ENCODE measurements at regions not wholly inside any gene's neighbourhood (a gene's known extent, or its start where the extent isn't known, plus 50 kb on each side); places are given as distances from the start of the nearest gene placed in this dataset.

- Histone ChIP-seq H4K20me1 (ENCODE audit: insufficient read depth) (no peaks in the 10 kb centered on the region), H3K79me2 (ENCODE audit: insufficient read depth) (no peaks in the 10 kb centered on the region), H3K9me3 (no peaks in the 10 kb centered on the region), H3K36me3 (replicated peaks in 1 of 2; ENCODE audit: control insufficient read depth in 1 of 2, insufficient read depth in 2 of 2, low read length in 1 of 2) (no peaks in the 10 kb centered on the region), H3K9me2 (no peaks in the 10 kb centered on the region), H3K4me3 (ENCODE audit: low read depth in 2 of 2, low read length in 1 of 2) (no peak overlapping the region), H3F3A (replicated peaks; ENCODE audit: insufficient read depth) (no peaks in the 10 kb centered on the region), H2AFZ (ENCODE audit: low read depth) (no peak overlapping the region), H3K9ac (no peak overlapping the region), H3K27me3 (ENCODE audit: insufficient read depth) (no peaks in the 10 kb centered on the region), H3K27ac (ENCODE audit: low read depth in 2 of 2, low read length in 1 of 2) (no peak overlapping the region), H3K4me2 (no peak overlapping the region), H3K4me1 (ENCODE audit: control insufficient read depth in 1 of 2, insufficient read depth in 2 of 2, low read depth in 1 of 2, low read length in 1 of 2) (peaks cover 0 to 2% of the 10 kb centered on the region in 2 experiments; a peak in 1 of 4 replicates)
- TF ChIP-seq EZH2phosphoT487 (IDR thresholded peaks at IDR 0.05; ENCODE audit: borderline replicate concordance, low read depth) (no peak), ELF1 (IDR thresholded peaks at IDR 0.05) (no peak), YY1 (IDR thresholded peaks at IDR 0.05; ENCODE audit: low read depth) (no peak)
- ChIA-PET CTCF (no interaction called here), POLR2A (no interaction called here)
- 29% methylated on average over 24 of the region's 24 CpGs for WGBS (ENCODE audit: low lambda C conversion rate)
- no peak for DNase-seq
Measured at GRCh38 chr2:363824-364470, 76.1 kb upstream of the ALKAL2 start.

GRCh38 chr2:362924-363323 is 75.0 kb upstream of the ALKAL2 start:
- H3K9me2 ChIP-seq: no peaks in the 10 kb centered on the region
- H3F3A ChIP-seq (replicated peaks; ENCODE audit: insufficient read depth): no peaks in the 10 kb centered on the region
- POLR2A ChIA-PET: no interaction called here
- H3K27ac ChIP-seq (ENCODE audit: low read depth in 2 of 2, low read length in 1 of 2): no peak overlapping the region
- H3K27me3 ChIP-seq (ENCODE audit: insufficient read depth): no peaks in the 10 kb centered on the region
- CTCF ChIA-PET: no interaction called here
- no peaks in the 10 kb centered on the region for H3K79me2 ChIP-seq (ENCODE audit: insufficient read depth)
- H3K9me3 ChIP-seq: no peaks in the 10 kb centered on the region
- no peak overlapping the region for H3K4me3 ChIP-seq (ENCODE audit: low read depth in 2 of 2, low read length in 1 of 2)
- H3K9ac ChIP-seq: no peak overlapping the region
- no peaks in the 10 kb centered on the region for H3K36me3 ChIP-seq (replicated peaks in 1 of 2; ENCODE audit: control insufficient read depth in 1 of 2, insufficient read depth in 2 of 2, low read length in 1 of 2)
- H4K20me1 ChIP-seq (ENCODE audit: insufficient read depth): no peaks in the 10 kb centered on the region
- no peak for DNase-seq
- 59% methylated on average over 5 of the region's 5 CpGs for WGBS (ENCODE audit: low lambda C conversion rate)
- TF ChIP-seq RAD21 (IDR thresholded peaks at IDR 0.05; ENCODE audit: low read length) (no peak), TEAD4 (IDR thresholded peaks at IDR 0.05; ENCODE audit: borderline replicate concordance, insufficient read depth) (no peak), MXI1 (IDR thresholded peaks at IDR 0.05; ENCODE audit: low read depth, low read length) (no peak), TCF12 (IDR thresholded peaks at IDR 0.05) (no peak), EP300 (IDR thresholded peaks at IDR 0.05; ENCODE audit: borderline replicate concordance in 1 of 2, low read depth in 1 of 2, low read length in 1 of 2) (no peak), TAF1 (IDR thresholded peaks at IDR 0.05; ENCODE audit: borderline replicate concordance, low read depth, low read length) (no peak), RXRA (IDR thresholded peaks at IDR 0.05; ENCODE audit: borderline replicate concordance, low read depth) (no peak), YY1 (IDR thresholded peaks at IDR 0.05; ENCODE audit: low read depth) (no peak), CTCF (IDR thresholded peaks at IDR 0.05) (no peak)
- no peak overlapping the region for H3K4me2 ChIP-seq
- H2AFZ ChIP-seq (ENCODE audit: low read depth): no peak overlapping the region
- peaks cover 0 to 12% of the 10 kb centered on the region in 2 experiments; a peak in 1 of 4 replicates for H3K4me1 ChIP-seq (ENCODE audit: control insufficient read depth in 1 of 2, insufficient read depth in 2 of 2, low read depth in 1 of 2, low read length in 1 of 2)
